Mesodermal cell (in vitro differentiated cells): ENCODE measurements at regions not wholly inside any gene's neighbourhood (a gene's known extent, or its start where the extent isn't known, plus 50 kb on each side); places are given as distances from the start of the nearest gene placed in this dataset.

Source experiments
- H3K27ac ChIP-seq: 2 replicates; pipeline ENCODE4 v1.7.0; 2013; ENCODE audit warnings: mild to moderate bottlenecking, low read depth, low read length, moderate library complexity; ENCODE audit not compliant: severe bottlenecking
- H3K36me3 ChIP-seq: 2 replicates; pipeline ENCODE4 v1.7.1; 2013; ENCODE audit warnings: mild to moderate bottlenecking, low read length, moderate library complexity; ENCODE audit not compliant: control insufficient read depth, insufficient read depth
- H3K4me1 ChIP-seq: one replicate; pipeline ENCODE4 v1.7.1; 2013; ENCODE audit warnings: mild to moderate bottlenecking, low read length; ENCODE audit not compliant: insufficient read depth, control insufficient read depth, poor library complexity, severe bottlenecking
- H3K4me3 ChIP-seq: 2 replicates; pipeline ENCODE4 v1.7.0; 2013; ENCODE audit warnings: low read length, control low read depth, mild to moderate bottlenecking; ENCODE audit not compliant: insufficient read depth, poor library complexity, severe bottlenecking; ENCODE audit errors: extremely low read depth
- H3K9me3 ChIP-seq: 2 replicates; pipeline ENCODE4 v1.7.1; 2013; ENCODE audit warnings: mild to moderate bottlenecking, low read length, moderate library complexity; ENCODE audit not compliant: control insufficient read depth
- WGBS, 2 experiments: methylation state at CpG; one replicate each; pipeline ENCODE4 v1.1.5; 2013; ENCODE audit warnings: missing lambda C conversion rate in 2 of 2; ENCODE audit not compliant: insufficient coverage in 2 of 2; 5-methylcytosine and 5-hydroxymethylcytosine counted together

GRCh38 chr4:137129845-137130244, 402.4 kb downstream of the PCDH18 start:
- H3K4me3 ChIP-seq, result no peak overlapping the region
- no peak overlapping the region for H3K27ac ChIP-seq
- no peaks in the 10 kb centered on the region for H3K9me3 ChIP-seq
- no peaks in the 10 kb centered on the region for H3K36me3 ChIP-seq
- H3K4me1 ChIP-seq, result no peaks in the 10 kb centered on the region
- WGBS, 2 experiments, result 95 to 100% methylated on average over 1 of the region's 1 CpG

- WGBS, 2 experiments, result 100% methylated on average over 2 of the region's 3 CpGs
- Histone ChIP-seq H3K36me3 (no peaks in the 10 kb centered on the region), H3K27ac (no peak overlapping the region), H3K4me1 (no peaks in the 10 kb centered on the region), H3K9me3 (no peaks in the 10 kb centered on the region), H3K4me3 (no peak overlapping the region)
These were observed 402.9 kb downstream of the PCDH18 start for GRCh38 chr4:137129441-137129840.

GRCh38 chr4:137125011-137125410, 407.3 kb downstream of the PCDH18 start:
- Histone ChIP-seq H3K4me1 (no peaks in the 10 kb centered on the region), H3K27ac (no peak overlapping the region), H3K9me3 (no peaks in the 10 kb centered on the region), H3K36me3 (no peaks in the 10 kb centered on the region), H3K4me3 (no peak overlapping the region)
- WGBS, 2 experiments, result 92% methylated on average over 2 of the region's 3 CpGs; no CpG with 5 or more reads in 1 of the 2 experiments

- Histone ChIP-seq H3K4me3 (no peak overlapping the region), H3K4me1 (no peaks in the 10 kb centered on the region), H3K27ac (no peak overlapping the region), H3K36me3 (no peaks in the 10 kb centered on the region), H3K9me3 (no peaks in the 10 kb centered on the region)
- WGBS, 2 experiments, result 60 to 80% methylated on average over 3 of the region's 5 CpGs
These were observed 407.9 kb downstream of the PCDH18 start for GRCh38 chr4:137124278-137124932.

GRCh38 chr4:137122876-137123275, 409.4 kb downstream of the PCDH18 start:
- Histone ChIP-seq H3K9me3 (no peaks in the 10 kb centered on the region), H3K4me3 (no peak overlapping the region), H3K4me1 (no peaks in the 10 kb centered on the region), H3K36me3 (no peaks in the 10 kb centered on the region), H3K27ac (no peak overlapping the region)
- WGBS, 2 experiments, result 100% methylated on average over 1 of the region's 2 CpGs

- no peaks in the 10 kb centered on the region for H3K36me3 ChIP-seq
- H3K4me1 ChIP-seq, result no peaks in the 10 kb centered on the region
- H3K27ac ChIP-seq, result no peak overlapping the region
- no peaks in the 10 kb centered on the region for H3K9me3 ChIP-seq
- H3K4me3 ChIP-seq, result no peak overlapping the region
- WGBS, 2 experiments, result no CpG with 5 or more reads among the region's 3 CpGs
These were observed 416.1 kb downstream of the PCDH18 start for GRCh38 chr4:137116144-137116543.

GRCh38 chr4:137106733-137107132, 425.6 kb downstream of the PCDH18 start:
- no peak overlapping the region for H3K27ac ChIP-seq
- H3K9me3 ChIP-seq, result no peaks in the 10 kb centered on the region
- no peaks in the 10 kb centered on the region for H3K36me3 ChIP-seq
- no peak overlapping the region for H3K4me3 ChIP-seq
- no CpG with 5 or more reads among the region's 4 CpGs for WGBS, 2 experiments
- H3K4me1 ChIP-seq, result no peaks in the 10 kb centered on the region

GRCh38 chr4:137106287-137106686, 426.0 kb downstream of the PCDH18 start:
- no CpG with 5 or more reads among the region's 3 CpGs for WGBS, 2 experiments
- Histone ChIP-seq H3K4me1 (no peaks in the 10 kb centered on the region), H3K27ac (no peak overlapping the region), H3K9me3 (no peaks in the 10 kb centered on the region), H3K36me3 (no peaks in the 10 kb centered on the region), H3K4me3 (no peak overlapping the region)

- no peak overlapping the region for H3K27ac ChIP-seq
- H3K36me3 ChIP-seq, result no peaks in the 10 kb centered on the region
- H3K4me1 ChIP-seq, result no peaks in the 10 kb centered on the region
- H3K4me3 ChIP-seq, result no peak overlapping the region
- no CpG with 5 or more reads among the region's 3 CpGs for WGBS, 2 experiments
- H3K9me3 ChIP-seq, result no peaks in the 10 kb centered on the region
These were observed 441.3 kb downstream of the PCDH18 start for GRCh38 chr4:137090951-137091350.

- Histone ChIP-seq H3K4me1 (no peaks in the 10 kb centered on the region), H3K4me3 (no peak overlapping the region), H3K27ac (no peak overlapping the region), H3K9me3 (no peaks in the 10 kb centered on the region), H3K36me3 (no peaks in the 10 kb centered on the region)
- WGBS, 2 experiments, result no CpG with 5 or more reads among the region's 2 CpGs
These were observed 448.6 kb downstream of the PCDH18 start for GRCh38 chr4:137083571-137084135.

- no CpG with 5 or more reads among the region's 1 CpG for WGBS, 2 experiments
- no peak overlapping the region for H3K27ac ChIP-seq
- H3K4me3 ChIP-seq, result no peak overlapping the region
- no peaks in the 10 kb centered on the region for H3K9me3 ChIP-seq
- H3K4me1 ChIP-seq, result no peaks in the 10 kb centered on the region
- H3K36me3 ChIP-seq, result no peaks in the 10 kb centered on the region
These were observed 450.2 kb downstream of the PCDH18 start for GRCh38 chr4:137082061-137082460.
